ENCODE measurements at regions not wholly inside any gene's neighbourhood (a gene's known extent, or its start where the extent isn't known, plus 50 kb on each side); places are given as distances from the start of the nearest gene placed in this dataset.
"Not testable (repeated sequence)": the region's sequence is repeated elsewhere in the genome, so short reads cannot be mapped to it uniquely, and the experiment has no call there.

- Histone ChIP-seq H3K27me3 (no peaks in the 10 kb centered on the region), H3K36me3 (no peaks in the 10 kb centered on the region), H3K4me1 (peaks cover 0 to 10% (median 0%) of the 10 kb centered on the region in 4 donors), H3K4me3 (no peak overlapping the region), H3K27ac (no peak overlapping the region), H3K9me3 (no peaks in the 10 kb centered on the region)
- intact Hi-C loops (cut with DNase I; ENCODE audit: low total_unique reads): no loop called here
- TF ChIP-seq POLR2A (IDR thresholded peaks at IDR 0.05) (no peak), POLR2AphosphoS5 (IDR thresholded peaks at IDR 0.05) (no peak), CTCF (IDR thresholded peaks at IDR 0.05) (no peak), EP300 (IDR thresholded peaks at IDR 0.05) (no peak)
- DNase-seq: peak in 1 of 2 donors; percentile 53
- WGBS, 5 donors: 81 to 92% (median 83%) methylated on average over 7 of the region's 7 CpGs
Observed at GRCh38 chr5:145660897-145661640, 174.1 kb downstream of the PRELID2 start.

GRCh38 chr5:145658435-145658834 lies 176.7 kb downstream of the PRELID2 start:
- TF ChIP-seq POLR2AphosphoS5 (IDR thresholded peaks at IDR 0.05) (no peak), CTCF (IDR thresholded peaks at IDR 0.05) (no peak), EP300 (IDR thresholded peaks at IDR 0.05) (no peak)
- no peak overlapping the region for H3K4me3 ChIP-seq
- intact Hi-C loops (cut with DNase I; ENCODE audit: low total_unique reads): no loop called here
- no peaks in the 10 kb centered on the region for H3K27me3 ChIP-seq
- H3K27ac ChIP-seq: no peak overlapping the region
- peaks cover 0 to 8% (median 3%) of the 10 kb centered on the region in 4 donors for H3K9me3 ChIP-seq
- H3K36me3 ChIP-seq: no peaks in the 10 kb centered on the region
- 85 to 96% (median 89%) methylated on average over 3 of the region's 3 CpGs for WGBS, 5 donors
- no peak for DNase-seq
- H3K4me1 ChIP-seq: peaks cover 0 to 10% (median 0%) of the 10 kb centered on the region in 4 donors

GRCh38 chr5:145652700-145653099 lies 182.4 kb downstream of the PRELID2 start:
- H3K4me3 ChIP-seq; H3K36me3 ChIP-seq; H3K4me1 ChIP-seq; DNase-seq; H3K27ac ChIP-seq; intact Hi-C loops (cut with DNase I; ENCODE audit: low total_unique reads); H3K27me3 ChIP-seq: not testable (repeated sequence)
- H3K9me3 ChIP-seq: peaks cover 0 to 21% (median 11%) of the 10 kb centered on the region in 4 donors
- 92 to 98% (median 96%) methylated on average over 3 of the region's 3 CpGs for WGBS, 5 donors

- H3K27me3 ChIP-seq; H3K36me3 ChIP-seq; H3K4me1 ChIP-seq; H3K4me3 ChIP-seq; H3K9me3 ChIP-seq; H3K27ac ChIP-seq; DNase-seq; intact Hi-C loops (cut with DNase I; ENCODE audit: low total_unique reads): not testable (repeated sequence)
- WGBS, 5 donors: 40 to 73% (median 67%) methylated on average over 5 to 7 of the region's 7 CpGs
Observed at GRCh38 chr5:145647137-145647536, 188.0 kb downstream of the PRELID2 start.

- H3K4me3 ChIP-seq; H3K36me3 ChIP-seq; H3K27ac ChIP-seq; DNase-seq; H3K4me1 ChIP-seq; H3K9me3 ChIP-seq; intact Hi-C loops (cut with DNase I; ENCODE audit: low total_unique reads); H3K27me3 ChIP-seq: not testable (repeated sequence)
- 34 to 67% (median 55%) methylated on average over 1 of the region's 1 CpG for WGBS, 5 donors
Observed at GRCh38 chr5:145643214-145643613, 191.9 kb downstream of the PRELID2 start.

GRCh38 chr5:145637396-145637795 lies 197.7 kb downstream of the PRELID2 start:
- Histone ChIP-seq H3K4me1 (peaks cover 0 to 9% (median 3%) of the 10 kb centered on the region in 4 donors), H3K27me3 (no peaks in the 10 kb centered on the region), H3K27ac (no peak overlapping the region), H3K36me3 (no peaks in the 10 kb centered on the region), H3K4me3 (no peak overlapping the region), H3K9me3 (peaks cover 0 to 4% (median 2%) of the 10 kb centered on the region in 4 donors)
- no peak for DNase-seq
- intact Hi-C loops (cut with DNase I; ENCODE audit: low total_unique reads): no loop called here
- TF ChIP-seq EP300 (IDR thresholded peaks at IDR 0.05) (no peak), POLR2A (IDR thresholded peaks at IDR 0.05) (no peak), CTCF (IDR thresholded peaks at IDR 0.05) (no peak)

Data from stomach (tissue), 8 donors.